MCF 10A (cell line): ENCODE measurements at regions not wholly inside any gene's neighbourhood (a gene's known extent, or its start where the extent isn't known, plus 50 kb on each side); places are given as distances from the start of the nearest gene placed in this dataset.

Source experiments
- BruUV-seq: library from RNA; stranded (reverse); fragments of 400-500 nt; replicated peaks from 2 replicates; lab custom pipeline; 2021; lab: Mats Ljungman, UMichigan
- CTCF ChIA-PET: fragments of 300-600 bp; sonication (Branson Sonifier 250); formaldehyde crosslinking; extraction: SDS; loops from one replicate; lab custom pipeline; 2021; ENCODE audit warnings: antibody characterized with exemption, inconsistent platforms; lab: Yijun Ruan, JAX
- POLR2A ChIA-PET: fragments of 300-600, 350-650 bp; sonication (Branson Sonifier 250); formaldehyde crosslinking; extraction: SDS; loops from one replicate; lab custom pipeline; 2020; ENCODE audit warnings: antibody characterized with exemption, inconsistent platforms; lab: Yijun Ruan, JAX
- DNase-seq: peaks from one replicate; pipeline ENCODE4 v3.0.0-alpha.2; 2018; ENCODE audit not compliant: unreplicated experiment
- H3K27ac Mint-ChIP-seq: one replicate; pipeline ENCODE4 v1.8.0; 2022; ENCODE audit warnings: mild to moderate bottlenecking, low read depth, mixed read lengths; ENCODE audit not compliant: unreplicated experiment
- H3K27me3 Mint-ChIP-seq: one replicate; pipeline ENCODE4 v1.8.0; 2022; ENCODE audit warnings: mixed read lengths; ENCODE audit not compliant: insufficient read depth, unreplicated experiment
- H3K36me3 Mint-ChIP-seq: one replicate; pipeline ENCODE4 v1.8.0; 2022; ENCODE audit warnings: mild to moderate bottlenecking, moderate library complexity, mixed read lengths; ENCODE audit not compliant: insufficient read depth, unreplicated experiment
- H3K4me1 Mint-ChIP-seq: one replicate; pipeline ENCODE4 v1.8.0; 2022; ENCODE audit warnings: mixed read lengths; ENCODE audit not compliant: insufficient read depth, unreplicated experiment
- H3K4me3 Mint-ChIP-seq: one replicate; pipeline ENCODE4 v1.8.0; 2022; ENCODE audit warnings: mild to moderate bottlenecking, moderate library complexity, mixed read lengths; ENCODE audit not compliant: unreplicated experiment
- H3K9me3 Mint-ChIP-seq: one replicate; pipeline ENCODE4 v1.8.0; 2022; ENCODE audit warnings: mixed read lengths; ENCODE audit not compliant: unreplicated experiment
- intact Hi-C: fragments of 100-400 bp; cut with micrococcal nuclease; formaldehyde crosslinking; loops from 2 replicates; pipeline ENCODE4 v1.14.1; 2022
- TF ChIP-seq, protein P1 (sequence below): fragments of 200-600 bp; IDR thresholded peaks from one replicate; pipeline ENCODE4 v1.8.0; 2022; ENCODE audit warnings: antibody characterized with exemption, mild to moderate bottlenecking; ENCODE audit not compliant: unreplicated experiment

GRCh38 chr3:40720863-40721262 is 196.1 kb downstream of the ZNF621 start:
- no TSS peak for BruUV-seq
- CTCF ChIA-PET, result interaction anchor here (0.6 to 4.2 kb wide), 20 partner anchors 12 to 1359 kb away, joined by 3 to 22 read pairs (median 4); no protein-coding TSS in a partner anchor
- Mint-ChIP-seq H3K27ac (no peak overlapping the region), H3K4me3 (no peak overlapping the region), H3K4me1 (peaks cover 10% of the 10 kb centered on the region), H3K9me3 (no peaks in the 10 kb centered on the region), H3K27me3 (no peaks in the 10 kb centered on the region), H3K36me3 (no peaks in the 10 kb centered on the region)
- DNase-seq, result no peak
- TF ChIP-seq, protein P1, sequence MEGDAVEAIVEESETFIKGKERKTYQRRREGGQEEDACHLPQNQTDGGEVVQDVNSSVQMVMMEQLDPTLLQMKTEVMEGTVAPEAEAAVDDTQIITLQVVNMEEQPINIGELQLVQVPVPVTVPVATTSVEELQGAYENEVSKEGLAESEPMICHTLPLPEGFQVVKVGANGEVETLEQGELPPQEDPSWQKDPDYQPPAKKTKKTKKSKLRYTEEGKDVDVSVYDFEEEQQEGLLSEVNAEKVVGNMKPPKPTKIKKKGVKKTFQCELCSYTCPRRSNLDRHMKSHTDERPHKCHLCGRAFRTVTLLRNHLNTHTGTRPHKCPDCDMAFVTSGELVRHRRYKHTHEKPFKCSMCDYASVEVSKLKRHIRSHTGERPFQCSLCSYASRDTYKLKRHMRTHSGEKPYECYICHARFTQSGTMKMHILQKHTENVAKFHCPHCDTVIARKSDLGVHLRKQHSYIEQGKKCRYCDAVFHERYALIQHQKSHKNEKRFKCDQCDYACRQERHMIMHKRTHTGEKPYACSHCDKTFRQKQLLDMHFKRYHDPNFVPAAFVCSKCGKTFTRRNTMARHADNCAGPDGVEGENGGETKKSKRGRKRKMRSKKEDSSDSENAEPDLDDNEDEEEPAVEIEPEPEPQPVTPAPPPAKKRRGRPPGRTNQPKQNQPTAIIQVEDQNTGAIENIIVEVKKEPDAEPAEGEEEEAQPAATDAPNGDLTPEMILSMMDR, result no peak
- intact Hi-C loops, result loop anchor here (1.0 to 5.0 kb wide), 6 partner anchors 139 to 1160 kb away; no protein-coding TSS in a partner anchor
- POLR2A ChIA-PET, result interaction anchor here (1.1 to 1.6 kb wide), 2 partner anchors 478 to 496 kb away, joined by 3 to 5 read pairs; partner anchors contain the start of gene CTNNB1

- DNase-seq, result no peak
- no peaks in the 10 kb centered on the region for H3K36me3 Mint-ChIP-seq
- CTCF ChIA-PET, result interaction anchor here (0.6 to 0.9 kb wide), 3 partner anchors 58 to 513 kb away, joined by 3 to 5 read pairs (median 3); no protein-coding TSS in a partner anchor
- H3K4me3 Mint-ChIP-seq, result no peak overlapping the region
- H3K27ac Mint-ChIP-seq, result no peak overlapping the region
- intact Hi-C loops, result loop anchor here (5.0 kb wide), 2 partner anchors 141 to 396 kb away; no protein-coding TSS in a partner anchor
- H3K27me3 Mint-ChIP-seq, result no peaks in the 10 kb centered on the region
- H3K9me3 Mint-ChIP-seq, result no peaks in the 10 kb centered on the region
- H3K4me1 Mint-ChIP-seq, result peaks cover 3% of the 10 kb centered on the region
- POLR2A ChIA-PET, result interaction anchor here (1.7 kb wide), 1 partner anchor 476 kb away, joined by 3 read pairs; the partner anchor contains the start of gene CTNNB1
- BruUV-seq, result no TSS peak
- TF ChIP-seq, protein P1, result no peak
Observed at GRCh38 chr3:40723083-40723660, 198.4 kb downstream of the ZNF621 start.

DNA sequence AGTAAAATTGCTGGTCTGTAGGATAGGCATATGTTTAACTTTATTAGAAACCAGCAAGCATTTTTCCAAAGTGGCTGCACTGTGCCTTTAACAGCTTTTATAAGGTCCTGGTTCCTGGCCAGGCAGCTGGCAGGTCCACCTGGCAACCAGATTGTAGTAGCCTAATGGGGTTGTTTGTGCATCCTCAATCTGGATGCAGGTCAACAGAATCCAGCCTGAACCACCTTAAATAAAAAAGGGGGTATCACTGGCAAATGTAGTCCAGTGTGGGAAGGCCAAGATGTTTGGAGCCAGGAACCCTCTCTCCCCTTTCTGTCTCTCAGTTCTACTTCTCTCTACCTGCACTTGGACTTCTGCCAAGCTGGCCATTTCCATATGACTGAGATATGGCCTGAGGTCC is 200.3 kb downstream of the ZNF621 start:
- TF ChIP-seq, protein P1, result no peak
- Mint-ChIP-seq H3K27me3 (no peaks in the 10 kb centered on the region), H3K9me3 (no peaks in the 10 kb centered on the region), H3K4me1 (no peaks in the 10 kb centered on the region), H3K36me3 (no peaks in the 10 kb centered on the region), H3K4me3 (no peak overlapping the region), H3K27ac (no peak overlapping the region)
- POLR2A ChIA-PET, result no interaction called here
- CTCF ChIA-PET, result no interaction called here
- no peak for DNase-seq
- BruUV-seq, result no TSS peak
- intact Hi-C loops, result no loop called here

- intact Hi-C loops, result no loop called here
- H3K27me3 Mint-ChIP-seq, result no peaks in the 10 kb centered on the region
- no peak overlapping the region for H3K27ac Mint-ChIP-seq
- POLR2A ChIA-PET, result no interaction called here
- H3K36me3 Mint-ChIP-seq, result no peaks in the 10 kb centered on the region
- CTCF ChIA-PET, result interaction anchor here (0.5 to 0.8 kb wide), 2 partner anchors 19 to 147 kb away, joined by 3 to 4 read pairs; no protein-coding TSS in a partner anchor
- H3K4me3 Mint-ChIP-seq, result no peak overlapping the region
- TF ChIP-seq, protein P1, result no peak
- DNase-seq, result no peak
- H3K9me3 Mint-ChIP-seq, result peaks cover 22% of the 10 kb centered on the region
- no TSS peak for BruUV-seq
- no peaks in the 10 kb centered on the region for H3K4me1 Mint-ChIP-seq
Observed at GRCh38 chr3:40731445-40731844, 206.7 kb downstream of the ZNF621 start.
